ENCODE measurements at regions not wholly inside any gene's neighbourhood (a gene's known extent, or its start where the extent isn't known, plus 50 kb on each side); places are given as distances from the start of the nearest gene placed in this dataset.

GRCh38 chr7:47681249-47681810 lies 99.4 kb upstream of the TNS3 start:
- Histone ChIP-seq H3K27me3 (no peaks in the 10 kb centered on the region), H3K36me3 (replicated peaks; ENCODE audit: insufficient read depth, low read depth) (no peaks in the 10 kb centered on the region), H4K20me1 (ENCODE audit: insufficient read depth, poor library complexity, severe bottlenecking) (no peaks in the 10 kb centered on the region), H2AFZ (no peak overlapping the region), H3K27ac (peak overlapping the region; percentile 59), H3K79me2 (no peaks in the 10 kb centered on the region), H3K9me2 (replicated peaks; ENCODE audit: insufficient read depth) (no peaks in the 10 kb centered on the region), H3K4me3 (no peak overlapping the region), H3K9me3 (ENCODE audit: low read depth) (no peaks in the 10 kb centered on the region), H3K4me1 (ENCODE audit: insufficient read depth) (peaks cover 18% of the 10 kb centered on the region), H3K4me2 (peak overlapping the region; percentile 53)
- WGBS (ENCODE audit: low lambda C conversion rate, missing lambda C conversion rate), result 88% methylated on average over 8 of the region's 8 CpGs
- no peak for DNase-seq (ENCODE audit: low spot score)
- TF ChIP-seq EZH2 (IDR thresholded peaks at IDR 0.05; ENCODE audit: borderline replicate concordance), result no peak
- no peak for TF ChIP-seq EZH2phosphoT487 (IDR thresholded peaks at IDR 0.05; ENCODE audit: low read depth, severe bottlenecking, unreplicated experiment)
- no peak for TF ChIP-seq CTCF (IDR thresholded peaks at IDR 0.05; ENCODE audit: poor library complexity)

GRCh38 chr7:47678641-47679380 lies 96.9 kb upstream of the TNS3 start:
- Histone ChIP-seq H4K20me1 (ENCODE audit: insufficient read depth, poor library complexity, severe bottlenecking) (no peaks in the 10 kb centered on the region), H3K27ac (no peak overlapping the region), H3K4me2 (no peak overlapping the region), H3K9me3 (ENCODE audit: low read depth) (no peaks in the 10 kb centered on the region), H3K36me3 (replicated peaks; ENCODE audit: insufficient read depth, low read depth) (no peaks in the 10 kb centered on the region), H2AFZ (no peak overlapping the region), H3K27me3 (no peaks in the 10 kb centered on the region), H3K4me1 (ENCODE audit: insufficient read depth) (peaks cover 16% of the 10 kb centered on the region), H3K9me2 (replicated peaks; ENCODE audit: insufficient read depth) (no peaks in the 10 kb centered on the region), H3K4me3 (no peak overlapping the region), H3K79me2 (no peaks in the 10 kb centered on the region)
- no peak for DNase-seq (ENCODE audit: low spot score)
- TF ChIP-seq EZH2phosphoT487 (IDR thresholded peaks at IDR 0.05; ENCODE audit: low read depth, severe bottlenecking, unreplicated experiment) (no peak), EZH2 (IDR thresholded peaks at IDR 0.05; ENCODE audit: borderline replicate concordance) (no peak), CTCF (IDR thresholded peaks at IDR 0.05; ENCODE audit: poor library complexity) (no peak)
- 97% methylated on average over 6 of the region's 6 CpGs for WGBS (ENCODE audit: low lambda C conversion rate, missing lambda C conversion rate)

- H3K27ac ChIP-seq, result no peak overlapping the region
- H3K79me2 ChIP-seq, result no peaks in the 10 kb centered on the region
- no peak for DNase-seq (ENCODE audit: low spot score)
- H3K27me3 ChIP-seq, result no peaks in the 10 kb centered on the region
- no peak overlapping the region for H2AFZ ChIP-seq
- H3K9me2 ChIP-seq (replicated peaks; ENCODE audit: insufficient read depth), result no peaks in the 10 kb centered on the region
- no peaks in the 10 kb centered on the region for H3K36me3 ChIP-seq (replicated peaks; ENCODE audit: insufficient read depth, low read depth)
- no peak overlapping the region for H3K4me3 ChIP-seq
- H4K20me1 ChIP-seq (ENCODE audit: insufficient read depth, poor library complexity, severe bottlenecking), result no peaks in the 10 kb centered on the region
- H3K4me2 ChIP-seq, result no peak overlapping the region
- TF ChIP-seq EZH2phosphoT487 (IDR thresholded peaks at IDR 0.05; ENCODE audit: low read depth, severe bottlenecking, unreplicated experiment), result no peak
- TF ChIP-seq EZH2 (IDR thresholded peaks at IDR 0.05; ENCODE audit: borderline replicate concordance), result no peak
- no peak for TF ChIP-seq CTCF (IDR thresholded peaks at IDR 0.05; ENCODE audit: poor library complexity)
- 52% methylated on average over 1 of the region's 1 CpG for WGBS (ENCODE audit: low lambda C conversion rate, missing lambda C conversion rate)
- H3K9me3 ChIP-seq (ENCODE audit: low read depth), result no peaks in the 10 kb centered on the region
- peaks cover 16% of the 10 kb centered on the region for H3K4me1 ChIP-seq (ENCODE audit: insufficient read depth)
Observed at GRCh38 chr7:47677664-47678063, 95.8 kb upstream of the TNS3 start.
